HepG2 (cell line): ENCODE measurements at regions not wholly inside any gene's neighbourhood (a gene's known extent, or its start where the extent isn't known, plus 50 kb on each side); places are given as distances from the start of the nearest gene placed in this dataset.
A peak's percentile ranks its signal among the peaks of the same experiment; 100 is the strongest.

Experiments
- ATAC-seq: fragments of 200-7000 bp; cut with Tn5 transposase; 3 replicates; pipeline ENCODE4 v1.9.1; 2020; ENCODE audit warnings: mild to moderate bottlenecking, moderate library complexity
- BruUV-seq: library from RNA; stranded (reverse); fragments of 400-500 nt; replicated peaks from 2 replicates; lab custom pipeline; 2021; lab: Mats Ljungman, UMichigan
- CTCF ChIA-PET: fragments of 300-600 bp; formaldehyde crosslinking; extraction: SDS; loops from one replicate; lab custom pipeline; 2021; ENCODE audit warnings: low total read pairs, inconsistent platforms, low intra/inter-chr PET ratio; lab: Yijun Ruan, JAX
- POLR2A ChIA-PET: fragments of 350-600 bp; sonication (Branson Sonifier 250); formaldehyde crosslinking; loops from one replicate; lab custom pipeline; 2020; ENCODE audit warnings: antibody characterized with exemption, inconsistent platforms; lab: Yijun Ruan, JAX
- DNase-seq: peaks from one replicate; pipeline ENCODE4 v3.0.0-alpha.2; 2015; ENCODE audit warnings: low spot score
- FAIRE-seq: peaks from 3 replicates; lab custom pipeline; 2011; peaks lifted over from hg19 to GRCh38; lab: Jason Lieb, UNC
- H2AFZ ChIP-seq: one replicate; pipeline ENCODE4 v1.6.1; 2011; ENCODE audit warnings: low read length, inconsistent platforms
- H3K27ac ChIP-seq: fragments of 300-600 bp; 3 replicates; pipeline ENCODE4 v1.8.0; 2011; ENCODE audit warnings: mixed run types, mild to moderate bottlenecking, mixed read lengths, low read length, inconsistent platforms; ENCODE audit not compliant: insufficient read depth; ENCODE audit errors: extremely low read length
- H3K27me3 ChIP-seq, 2 experiments: fragments of 200-600 bp in 1 of 2; 2 replicates in 1 of 2; 3 replicates in 1 of 2; pipeline versions ENCODE4 v1.6.0 to v1.8.0; 2011; ENCODE audit warnings: low read length in 2 of 2, mild to moderate bottlenecking in 2 of 2, moderate library complexity in 2 of 2, inconsistent platforms in 1 of 2; ENCODE audit not compliant: insufficient read depth in 2 of 2, control insufficient read depth in 1 of 2
- H3K36me3 ChIP-seq, 2 experiments: fragments of 200-600 bp in 1 of 2; replicated peaks in 1 of 2; 2 replicates in 1 of 2; 3 replicates in 1 of 2; pipeline versions ENCODE4 v1.5.1 to v1.8.0; 2011; ENCODE audit warnings: low read length in 2 of 2, inconsistent platforms in 1 of 2; ENCODE audit not compliant: insufficient read depth in 2 of 2, control insufficient read depth in 1 of 2
- H3K4me1 ChIP-seq: 2 replicates; pipeline ENCODE4 v1.5.1; 2012; ENCODE audit warnings: low read length, inconsistent platforms; ENCODE audit not compliant: insufficient read depth
- H3K4me2 ChIP-seq: 2 replicates; pipeline ENCODE4 v1.6.0; 2011; ENCODE audit warnings: low read depth, low read length, inconsistent platforms
- H3K4me3 ChIP-seq, 3 experiments: fragments of 200-600 bp in 1 of 3; sonication (generic), shearing (Covaris generic) in 1 of 3; replicated peaks in 1 of 3; 2 replicates each; pipeline ENCODE4 v1.5.1; 2011 to 2016; ENCODE audit warnings: low read length in 3 of 3, inconsistent platforms in 2 of 3, low read depth in 2 of 3, mild to moderate bottlenecking in 2 of 3, control low read depth in 1 of 3, mixed read lengths in 1 of 3; ENCODE audit not compliant: insufficient read depth in 1 of 3
- H3K79me2 ChIP-seq: one replicate; pipeline ENCODE4 v1.6.1; 2011; ENCODE audit warnings: low read length, inconsistent platforms; ENCODE audit not compliant: insufficient read depth
- H3K9ac ChIP-seq: 2 replicates; pipeline ENCODE4 v1.6.0; 2011; ENCODE audit warnings: mild to moderate bottlenecking, low read depth, low read length, inconsistent platforms; ENCODE audit not compliant: insufficient read depth
- H3K9me3 ChIP-seq: 2 replicates; pipeline ENCODE4 v1.5.1; 2012; ENCODE audit warnings: mild to moderate bottlenecking, low read length
- H4K20me1 ChIP-seq: 2 replicates; pipeline ENCODE4 v1.6.0; 2011; ENCODE audit warnings: inconsistent platforms, mild to moderate bottlenecking, low read length, moderate library complexity; ENCODE audit not compliant: insufficient read depth
- CREM ChIP-seq, 2 experiments: sonication (generic) in 1 of 2; formaldehyde crosslinking in 1 of 2; IDR thresholded peaks; 2 replicates each; pipeline versions ENCODE4 v1.4.0 to v1.6.1; 2016 to 2020; ENCODE audit warnings: antibody characterized with exemption in 1 of 2, mild to moderate bottlenecking in 1 of 2, missing genetic modification reagents in 1 of 2
- ELF4 ChIP-seq: sonication (generic); formaldehyde crosslinking; IDR thresholded peaks from 2 replicates; pipeline ENCODE4 v1.5.0; 2020; ENCODE audit warnings: missing genetic modification reagents, mild to moderate bottlenecking, moderate library complexity, borderline replicate concordance
- HDAC2 ChIP-seq: sonication (generic); formaldehyde crosslinking; IDR thresholded peaks from 2 replicates; pipeline ENCODE4 v1.4.0; 2020; ENCODE audit warnings: missing genetic modification reagents
- MLLT10 ChIP-seq: sonication (generic); formaldehyde crosslinking; IDR thresholded peaks from 2 replicates; pipeline ENCODE4 v1.4.0; 2020; ENCODE audit warnings: missing genetic modification reagents
- RFX1 ChIP-seq: fragments of 450-650 bp; IDR thresholded peaks from 2 replicates; pipeline ENCODE4 v1.6.1; 2017
- RFX3 ChIP-seq: IDR thresholded peaks from 2 replicates; pipeline ENCODE4 v1.6.1; 2016; ENCODE audit warnings: missing biosample characterization, missing genetic modification reagents
- TP53 ChIP-seq: sonication (generic); formaldehyde crosslinking; conservative IDR thresholded peaks from 2 replicates; pipeline ENCODE4 v1.4.0; 2020; ENCODE audit warnings: missing genetic modification reagents
- ZBTB20 ChIP-seq: sonication (generic); formaldehyde crosslinking; IDR thresholded peaks from 2 replicates; pipeline ENCODE4 v1.8.1; 2023; ENCODE audit warnings: missing genetic modification reagents, low read depth, mild to moderate bottlenecking, borderline replicate concordance
- ZKSCAN8 ChIP-seq: IDR thresholded peaks from 2 replicates; pipeline ENCODE4 v1.6.1; 2016; ENCODE audit warnings: borderline replicate concordance, missing genetic modification reagents, missing compliant biosample characterization
- ZNF484 ChIP-seq: sonication (generic); formaldehyde crosslinking; IDR thresholded peaks from 2 replicates; pipeline ENCODE4 v1.5.1; 2020; ENCODE audit warnings: mild to moderate bottlenecking, low read depth, missing genetic modification reagents, borderline replicate concordance
- WGBS: methylation state at CpG from one replicate; pipeline ENCODE4 v1.1.6; 2017; ENCODE audit warnings: low lambda C conversion rate; 5-methylcytosine and 5-hydroxymethylcytosine counted together
- in situ Hi-C: cut with HindIII; loops from 2 replicates; pipeline ENCODE4 v1.10.0; 2017; ENCODE audit warnings: low pct_unique_long_range_greater_than_20kb; ENCODE audit not compliant: extremely low pct_ligation_motif_present
- intact Hi-C: fragments of 100-400 bp; cut with micrococcal nuclease; formaldehyde crosslinking; loops from one replicate; pipeline ENCODE4 v1.10.0; 2022; ENCODE audit not compliant: unreplicated experiment
- TF ChIP-seq, protein P1 (sequence below): IDR thresholded peaks from 2 replicates; pipeline ENCODE4 v1.6.1; 2018; ENCODE audit warnings: missing genetic modification reagents, mild to moderate bottlenecking, missing compliant biosample characterization
- TF ChIP-seq, protein P2 (sequence below): sonication (generic); formaldehyde crosslinking; IDR thresholded peaks from 2 replicates; pipeline ENCODE4 v1.9.0; 2021; ENCODE audit warnings: missing genetic modification reagents, borderline replicate concordance
- TF ChIP-seq, protein P3 (sequence below): IDR thresholded peaks from 2 replicates; pipeline ENCODE4 v1.6.1; 2016; ENCODE audit warnings: control low read depth
- TF ChIP-seq, protein P4 (sequence below): sonication (generic); formaldehyde crosslinking; IDR thresholded peaks from 2 replicates; pipeline ENCODE4 v1.8.1; 2023; ENCODE audit warnings: mild to moderate bottlenecking, missing genetic modification reagents

DNA sequence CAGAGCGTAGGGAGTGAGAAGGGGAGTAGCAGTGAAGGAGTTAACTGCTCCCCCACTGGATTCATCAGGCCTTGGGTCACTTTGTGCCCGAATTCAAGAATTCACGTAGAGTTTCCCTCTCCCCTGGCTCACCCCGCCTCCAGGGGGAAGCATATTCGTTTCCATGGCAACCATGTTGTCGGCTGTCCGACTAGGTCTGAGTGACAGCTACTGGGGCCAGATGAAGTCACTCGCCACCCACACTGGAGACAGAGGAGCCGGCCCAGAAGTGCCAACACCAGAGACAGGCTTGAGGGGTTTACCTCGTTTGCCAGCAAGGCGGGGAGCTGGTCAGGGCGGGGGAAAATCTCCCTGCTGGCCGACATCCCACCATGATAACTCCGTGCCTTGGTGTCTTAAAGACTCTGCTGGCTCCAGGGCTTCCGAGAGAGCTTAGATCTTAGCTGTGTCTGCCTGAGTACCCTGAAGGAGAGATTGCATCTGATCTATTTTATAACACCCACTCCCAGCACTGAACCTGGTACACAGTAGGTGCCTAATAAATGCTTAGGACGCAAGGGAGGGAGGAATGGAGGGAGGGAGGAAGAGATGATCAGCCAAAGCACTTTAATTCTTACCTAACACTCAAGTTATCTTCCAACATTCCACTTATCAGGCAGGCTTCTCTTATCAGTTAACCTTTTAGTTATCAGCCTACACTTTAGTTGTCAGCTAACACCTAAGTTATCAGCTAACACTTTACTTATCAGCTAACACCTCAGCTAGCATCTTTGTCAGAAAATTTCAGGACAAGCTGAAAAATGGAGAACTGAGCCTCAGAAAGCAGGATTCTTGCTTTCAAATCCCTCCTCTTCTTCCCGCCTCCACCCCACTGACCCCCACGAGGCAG, 57.2 kb upstream of the ZNRF4 start:
- H3K79me2 ChIP-seq: no peaks in the 10 kb centered on the region
- H3K4me2 ChIP-seq: no peak overlapping the region
- ATAC-seq: peak; percentile 44; the same call in 1 of the 3 replicates
- H3K4me1 ChIP-seq: no peaks in the 10 kb centered on the region
- peaks cover 0 to 2% of the 10 kb centered on the region in 2 experiments; a peak in 2 of 5 replicates for H3K27me3 ChIP-seq
- H3K9ac ChIP-seq: no peak overlapping the region
- no peak for FAIRE-seq
- no peak overlapping the region for H3K4me3 ChIP-seq
- ChIA-PET CTCF (no interaction called here), POLR2A (no interaction called here)
- in situ Hi-C loops: no loop called here
- DNase-seq: peak; percentile 16
- WGBS: 16% methylated on average over 9 of the region's 18 CpGs
- no peaks in the 10 kb centered on the region for H3K36me3 ChIP-seq
- H4K20me1 ChIP-seq: no peaks in the 10 kb centered on the region
- H3K9me3 ChIP-seq: no peaks in the 10 kb centered on the region
- BruUV-seq: no TSS peak
- H3K27ac ChIP-seq: no peak overlapping the region
- no peak overlapping the region for H2AFZ ChIP-seq
- intact Hi-C loops: no loop called here
- TF ChIP-seq, protein P1, sequence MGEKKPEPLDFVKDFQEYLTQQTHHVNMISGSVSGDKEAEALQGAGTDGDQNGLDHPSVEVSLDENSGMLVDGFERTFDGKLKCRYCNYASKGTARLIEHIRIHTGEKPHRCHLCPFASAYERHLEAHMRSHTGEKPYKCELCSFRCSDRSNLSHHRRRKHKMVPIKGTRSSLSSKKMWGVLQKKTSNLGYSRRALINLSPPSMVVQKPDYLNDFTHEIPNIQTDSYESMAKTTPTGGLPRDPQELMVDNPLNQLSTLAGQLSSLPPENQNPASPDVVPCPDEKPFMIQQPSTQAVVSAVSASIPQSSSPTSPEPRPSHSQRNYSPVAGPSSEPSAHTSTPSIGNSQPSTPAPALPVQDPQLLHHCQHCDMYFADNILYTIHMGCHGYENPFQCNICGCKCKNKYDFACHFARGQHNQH (CRISPR knock-in tag): no peak
- no peak for TF ChIP-seq HDAC2 (CRISPR knock-in tag)
- TF ChIP-seq RFX1: peak; percentile 63
- no peak for TF ChIP-seq TP53 (CRISPR knock-in tag)
- no peak for TF ChIP-seq ZNF484 (CRISPR knock-in tag)
- TF ChIP-seq, protein P2, sequence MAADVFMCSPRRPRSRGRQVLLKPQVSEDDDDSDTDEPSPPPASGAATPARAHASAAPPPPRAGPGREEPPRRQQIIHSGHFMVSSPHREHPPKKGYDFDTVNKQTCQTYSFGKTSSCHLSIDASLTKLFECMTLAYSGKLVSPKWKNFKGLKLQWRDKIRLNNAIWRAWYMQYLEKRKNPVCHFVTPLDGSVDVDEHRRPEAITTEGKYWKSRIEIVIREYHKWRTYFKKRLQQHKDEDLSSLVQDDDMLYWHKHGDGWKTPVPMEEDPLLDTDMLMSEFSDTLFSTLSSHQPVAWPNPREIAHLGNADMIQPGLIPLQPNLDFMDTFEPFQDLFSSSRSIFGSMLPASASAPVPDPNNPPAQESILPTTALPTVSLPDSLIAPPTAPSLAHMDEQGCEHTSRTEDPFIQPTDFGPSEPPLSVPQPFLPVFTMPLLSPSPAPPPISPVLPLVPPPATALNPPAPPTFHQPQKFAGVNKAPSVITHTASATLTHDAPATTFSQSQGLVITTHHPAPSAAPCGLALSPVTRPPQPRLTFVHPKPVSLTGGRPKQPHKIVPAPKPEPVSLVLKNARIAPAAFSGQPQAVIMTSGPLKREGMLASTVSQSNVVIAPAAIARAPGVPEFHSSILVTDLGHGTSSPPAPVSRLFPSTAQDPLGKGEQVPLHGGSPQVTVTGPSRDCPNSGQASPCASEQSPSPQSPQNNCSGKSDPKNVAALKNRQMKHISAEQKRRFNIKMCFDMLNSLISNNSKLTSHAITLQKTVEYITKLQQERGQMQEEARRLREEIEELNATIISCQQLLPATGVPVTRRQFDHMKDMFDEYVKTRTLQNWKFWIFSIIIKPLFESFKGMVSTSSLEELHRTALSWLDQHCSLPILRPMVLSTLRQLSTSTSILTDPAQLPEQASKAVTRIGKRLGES (CRISPR knock-in tag): no peak
- TF ChIP-seq ELF4 (CRISPR knock-in tag): no peak
- no peak for TF ChIP-seq ZBTB20 (CRISPR knock-in tag)
- peak; percentile 56; the same call in 1 of the 2 replicates for TF ChIP-seq RFX3 (CRISPR knock-in tag)
- TF ChIP-seq CREM (IDR thresholded peaks at IDR 0.05): no peak
- TF ChIP-seq CREM (CRISPR knock-in tag; IDR thresholded peaks at IDR 0.05): no peak
- TF ChIP-seq MLLT10: no peak
- peak; percentile 59; the same call in 1 of the 2 replicates for TF ChIP-seq ZKSCAN8 (CRISPR knock-in tag)
- TF ChIP-seq, protein P3, sequence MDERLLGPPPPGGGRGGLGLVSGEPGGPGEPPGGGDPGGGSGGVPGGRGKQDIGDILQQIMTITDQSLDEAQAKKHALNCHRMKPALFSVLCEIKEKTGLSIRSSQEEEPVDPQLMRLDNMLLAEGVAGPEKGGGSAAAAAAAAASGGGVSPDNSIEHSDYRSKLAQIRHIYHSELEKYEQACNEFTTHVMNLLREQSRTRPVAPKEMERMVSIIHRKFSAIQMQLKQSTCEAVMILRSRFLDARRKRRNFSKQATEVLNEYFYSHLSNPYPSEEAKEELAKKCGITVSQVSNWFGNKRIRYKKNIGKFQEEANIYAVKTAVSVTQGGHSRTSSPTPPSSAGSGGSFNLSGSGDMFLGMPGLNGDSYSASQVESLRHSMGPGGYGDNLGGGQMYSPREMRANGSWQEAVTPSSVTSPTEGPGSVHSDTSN (CRISPR knock-in tag): 0 out of 2 replicates have a peak, but pooled peaks have one; percentile 33
- TF ChIP-seq, protein P4, sequence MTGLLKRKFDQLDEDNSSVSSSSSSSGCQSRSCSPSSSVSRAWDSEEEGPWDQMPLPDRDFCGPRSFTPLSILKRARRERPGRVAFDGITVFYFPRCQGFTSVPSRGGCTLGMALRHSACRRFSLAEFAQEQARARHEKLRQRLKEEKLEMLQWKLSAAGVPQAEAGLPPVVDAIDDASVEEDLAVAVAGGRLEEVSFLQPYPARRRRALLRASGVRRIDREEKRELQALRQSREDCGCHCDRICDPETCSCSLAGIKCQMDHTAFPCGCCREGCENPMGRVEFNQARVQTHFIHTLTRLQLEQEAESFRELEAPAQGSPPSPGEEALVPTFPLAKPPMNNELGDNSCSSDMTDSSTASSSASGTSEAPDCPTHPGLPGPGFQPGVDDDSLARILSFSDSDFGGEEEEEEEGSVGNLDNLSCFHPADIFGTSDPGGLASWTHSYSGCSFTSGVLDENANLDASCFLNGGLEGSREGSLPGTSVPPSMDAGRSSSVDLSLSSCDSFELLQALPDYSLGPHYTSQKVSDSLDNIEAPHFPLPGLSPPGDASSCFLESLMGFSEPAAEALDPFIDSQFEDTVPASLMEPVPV: no peak
